Fibroblast of skin of left biceps (primary cell): ENCODE measurements at regions not wholly inside any gene's neighbourhood (a gene's known extent, or its start where the extent isn't known, plus 50 kb on each side); places are given as distances from the start of the nearest gene placed in this dataset.

ENCODE experiments used
- DNase-seq, 2 experiments: peaks; one replicate each; pipeline ENCODE4 v3.0.0-alpha.2; 2013; ENCODE audit warnings: low read depth in 2 of 2

- no peak for DNase-seq
Observed at GRCh38 chr3:44090036-44090435, 151.7 kb upstream of the TOPAZ1 start.

- DNase-seq, result no peak
Observed at GRCh38 chr3:44092497-44092896, 149.2 kb upstream of the TOPAZ1 start.

GRCh38 chr3:44093531-44093930, 148.2 kb upstream of the TOPAZ1 start:
- DNase-seq, result no peak

GRCh38 chr3:44098656-44099415, 142.8 kb upstream of the TOPAZ1 start:
- DNase-seq, result no peak

GRCh38 chr3:44099566-44100297, 142.0 kb upstream of the TOPAZ1 start:
- DNase-seq, result no peak

- no peak for DNase-seq
Observed at GRCh38 chr3:44100298-44100695, 141.4 kb upstream of the TOPAZ1 start.

- no peak for DNase-seq
Observed at GRCh38 chr3:44104043-44104442, 137.6 kb upstream of the TOPAZ1 start.

- no peak for DNase-seq
Observed at GRCh38 chr3:44104668-44105321, 136.9 kb upstream of the TOPAZ1 start.

- DNase-seq, result no peak
Observed at GRCh38 chr3:44105571-44105970, 136.1 kb upstream of the TOPAZ1 start.

- DNase-seq, result no peak
Observed at GRCh38 chr3:44106756-44107155, 134.9 kb upstream of the TOPAZ1 start.

- DNase-seq, result no peak
Observed at GRCh38 chr3:44108481-44108880, 133.2 kb upstream of the TOPAZ1 start.

GRCh38 chr3:44109771-44110361, 131.8 kb upstream of the TOPAZ1 start:
- DNase-seq, result no peak

- DNase-seq, result no peak
Observed at GRCh38 chr3:44110648-44111047, 131.0 kb upstream of the TOPAZ1 start.

GRCh38 chr3:44111482-44111881, 130.2 kb upstream of the TOPAZ1 start:
- no peak for DNase-seq

- no peak for DNase-seq
Observed at GRCh38 chr3:44114142-44114541, 127.5 kb upstream of the TOPAZ1 start.

GRCh38 chr3:44117239-44117638, 124.4 kb upstream of the TOPAZ1 start:
- no peak for DNase-seq

- no peak for DNase-seq
Observed at GRCh38 chr3:44117736-44118135, 124.0 kb upstream of the TOPAZ1 start.

- no peak for DNase-seq
Observed at GRCh38 chr3:44120721-44121582, 120.7 kb upstream of the TOPAZ1 start.

GRCh38 chr3:44125246-44125645, 116.4 kb upstream of the TOPAZ1 start:
- DNase-seq, result no peak

- DNase-seq, result no peak
Observed at GRCh38 chr3:44125882-44126281, 115.8 kb upstream of the TOPAZ1 start.

GRCh38 chr3:44128057-44128775, 113.5 kb upstream of the TOPAZ1 start:
- DNase-seq, result no peak
